ENCODE measurements at regions not wholly inside any gene's neighbourhood (a gene's known extent, or its start where the extent isn't known, plus 50 kb on each side); places are given as distances from the start of the nearest gene placed in this dataset.

DNA sequence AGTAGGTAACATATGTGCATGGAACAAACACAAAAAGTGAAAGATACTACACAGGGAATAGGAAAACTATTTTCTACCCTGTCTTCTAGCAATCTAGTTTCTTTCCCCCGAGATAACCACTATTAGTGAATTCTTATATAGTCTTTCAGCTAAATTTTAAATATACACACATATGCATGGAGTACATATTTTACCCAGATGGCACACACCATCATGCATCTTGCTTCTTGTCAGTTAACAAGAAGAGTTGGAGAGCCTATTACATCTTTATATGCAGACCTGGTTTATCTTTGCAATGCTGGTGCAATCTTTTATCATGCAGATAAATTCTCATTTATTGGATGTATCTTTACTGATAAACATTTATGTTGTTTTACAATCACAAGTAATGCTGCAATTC is 100.4 kb downstream of the OTOR start:
- no peaks in the 10 kb centered on the region for H4K20me1 ChIP-seq (replicated peaks; ENCODE audit: control insufficient read depth, extremely low read depth, insufficient read depth, low read length)
- H3K4me1 ChIP-seq (ENCODE audit: control insufficient read depth, extremely low read depth, insufficient read depth, low read length): no peaks in the 10 kb centered on the region
- TF ChIP-seq POLR2AphosphoS5 (IDR thresholded peaks at IDR 0.05; ENCODE audit: insufficient read depth, low read depth, low read length) (no peak), POLR2A (IDR thresholded peaks at IDR 0.05; ENCODE audit: low read depth, low read length) (no peak), EZH2 (IDR thresholded peaks at IDR 0.05; ENCODE audit: borderline replicate concordance, low read depth, low read length, severe bottlenecking) (no peak), MAX (IDR thresholded peaks at IDR 0.05; ENCODE audit: insufficient read depth, insufficient read length) (no peak), GATA2 (IDR thresholded peaks at IDR 0.05; ENCODE audit: insufficient read depth, insufficient read length, low read depth, low read length) (no peak), FOS (IDR thresholded peaks at IDR 0.05; ENCODE audit: borderline replicate concordance, insufficient read depth, low read length) (no peak), MYC (IDR thresholded peaks at IDR 0.05; ENCODE audit: low read depth, low read length) (no peak), JUN (IDR thresholded peaks at IDR 0.05; ENCODE audit: borderline replicate concordance, insufficient read depth, insufficient read length, low read depth) (no peak)
- TF ChIP-seq, protein P1, sequence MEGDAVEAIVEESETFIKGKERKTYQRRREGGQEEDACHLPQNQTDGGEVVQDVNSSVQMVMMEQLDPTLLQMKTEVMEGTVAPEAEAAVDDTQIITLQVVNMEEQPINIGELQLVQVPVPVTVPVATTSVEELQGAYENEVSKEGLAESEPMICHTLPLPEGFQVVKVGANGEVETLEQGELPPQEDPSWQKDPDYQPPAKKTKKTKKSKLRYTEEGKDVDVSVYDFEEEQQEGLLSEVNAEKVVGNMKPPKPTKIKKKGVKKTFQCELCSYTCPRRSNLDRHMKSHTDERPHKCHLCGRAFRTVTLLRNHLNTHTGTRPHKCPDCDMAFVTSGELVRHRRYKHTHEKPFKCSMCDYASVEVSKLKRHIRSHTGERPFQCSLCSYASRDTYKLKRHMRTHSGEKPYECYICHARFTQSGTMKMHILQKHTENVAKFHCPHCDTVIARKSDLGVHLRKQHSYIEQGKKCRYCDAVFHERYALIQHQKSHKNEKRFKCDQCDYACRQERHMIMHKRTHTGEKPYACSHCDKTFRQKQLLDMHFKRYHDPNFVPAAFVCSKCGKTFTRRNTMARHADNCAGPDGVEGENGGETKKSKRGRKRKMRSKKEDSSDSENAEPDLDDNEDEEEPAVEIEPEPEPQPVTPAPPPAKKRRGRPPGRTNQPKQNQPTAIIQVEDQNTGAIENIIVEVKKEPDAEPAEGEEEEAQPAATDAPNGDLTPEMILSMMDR (IDR thresholded peaks at IDR 0.05; ENCODE audit: extremely low read depth in 1 of 2, insufficient read depth in 1 of 2, low read depth in 1 of 2, low read length in 2 of 2): no peak
- ChIA-PET CTCF (interaction anchor here (1.0 kb wide), 1 partner anchor 27 kb away, joined by 3 read pairs; no protein-coding TSS in a partner anchor), POLR2A (no interaction called here)
- no peaks in the 10 kb centered on the region for H3K79me2 ChIP-seq (ENCODE audit: control insufficient read depth, insufficient read depth, low read length)
- no peaks in the 10 kb centered on the region for H3K9me1 ChIP-seq (replicated peaks; ENCODE audit: control insufficient read depth, extremely low read depth, insufficient read depth, low read length)
- no peaks in the 10 kb centered on the region for H3K27me3 ChIP-seq (ENCODE audit: control insufficient read depth in 2 of 2, insufficient read depth in 2 of 2, low read length in 2 of 2)
- H3K4me2 ChIP-seq (ENCODE audit: insufficient read depth, low read length): no peak overlapping the region
- no peak overlapping the region for H2AFZ ChIP-seq (ENCODE audit: low read depth, low read length)
- no peaks in the 10 kb centered on the region for H3K36me3 ChIP-seq (ENCODE audit: control insufficient read depth in 2 of 2, extremely low read depth in 1 of 2, insufficient read depth in 2 of 2, low read length in 2 of 2)
- H3K27ac ChIP-seq (ENCODE audit: insufficient read depth, low read depth, low read length): no peak overlapping the region
- no TSS peak for BruUV-seq (replicated peaks)
- dilution Hi-C loops (cut with MboI; ENCODE audit: extremely low pct_ligation_motif_present, low sequenced_read_pairs) (no loop called here), intact Hi-C loops (cut with micrococcal nuclease) (no loop called here)
- DNase-seq (ENCODE audit: low read depth, low spot score) (no peak), FAIRE-seq (no peak)
- H3K4me3 ChIP-seq (replicated peaks in 1 of 3; ENCODE audit: insufficient read depth in 1 of 3, low read depth in 1 of 3, low read length in 3 of 3): no peak overlapping the region
- H3K9ac ChIP-seq (replicated peaks; ENCODE audit: extremely low read depth, insufficient read depth, low read length): no peak overlapping the region
- H3K9me3 ChIP-seq (replicated peaks; ENCODE audit: control insufficient read depth, insufficient read depth, low read length): no peaks in the 10 kb centered on the region
